ENCODE measurements at regions not wholly inside any gene's neighbourhood (a gene's known extent, or its start where the extent isn't known, plus 50 kb on each side); places are given as distances from the start of the nearest gene placed in this dataset.
"Not testable (repeated sequence)": the region's sequence is repeated elsewhere in the genome, so short reads cannot be mapped to it uniquely, and the experiment has no call there.

DNA sequence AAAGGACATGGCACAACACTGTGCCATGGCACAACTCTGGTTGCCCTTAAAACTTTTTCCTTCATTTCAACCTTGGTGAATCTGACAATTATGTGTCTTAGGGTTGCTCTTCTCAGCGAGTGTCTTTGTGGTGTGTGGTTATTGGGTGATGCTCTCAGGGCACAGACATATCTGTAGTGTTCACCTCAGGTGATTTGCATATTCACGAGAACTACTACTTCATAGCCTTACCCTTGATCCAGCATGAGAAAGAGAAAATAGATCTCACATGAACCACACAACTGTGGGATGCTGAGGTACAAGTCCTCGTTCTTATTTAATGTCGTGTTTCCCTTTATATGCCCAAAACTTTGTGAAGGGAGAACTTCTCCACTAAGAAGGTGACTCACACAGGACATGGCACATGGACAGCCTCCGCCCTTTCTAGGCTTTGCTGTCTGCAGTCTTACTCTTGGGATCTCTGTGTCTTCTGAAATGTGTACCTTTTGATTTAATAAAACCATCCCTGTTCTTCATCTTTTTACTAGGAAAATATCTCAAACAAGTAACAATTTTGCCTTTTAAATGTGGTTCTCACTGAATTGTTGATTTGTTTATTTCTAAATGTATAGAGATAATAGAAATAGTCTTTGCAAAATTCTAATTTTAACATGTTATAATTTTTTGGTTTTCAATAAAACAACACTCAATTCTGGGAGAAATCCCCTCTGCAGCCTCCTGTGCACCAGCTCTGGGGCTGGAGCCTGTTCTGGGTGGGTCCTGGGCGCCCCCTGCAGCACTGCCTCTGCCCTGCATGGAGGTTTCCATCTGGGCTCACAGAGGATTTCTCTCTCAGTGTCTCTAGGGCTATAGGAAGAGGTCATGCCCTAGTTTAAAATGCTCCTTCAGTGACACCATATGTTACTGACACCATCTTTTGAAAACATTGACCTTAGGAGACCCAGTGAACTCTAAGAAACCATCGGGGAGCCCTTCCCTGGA, 651.2 kb downstream of the TMEM121 start:
- POLR2A ChIA-PET (ENCODE audit: partially characterized antibody); H3K4me3 ChIP-seq (ENCODE audit: extremely low read depth in 1 of 4, insufficient read depth in 2 of 4, low read depth in 3 of 4, low read length in 4 of 4); H2AFZ ChIP-seq (ENCODE audit: low read length); H3K79me1 ChIP-seq (ENCODE audit: low read depth, low read length); H3K79me2 ChIP-seq (ENCODE audit: control insufficient read depth in 1 of 2, insufficient read depth in 2 of 2, low read length in 2 of 2); H2BK20ac ChIP-seq (ENCODE audit: low read length); H3K36me3 ChIP-seq (ENCODE audit: control insufficient read depth in 2 of 4, insufficient read depth in 4 of 4, low read length in 3 of 4); H3K4me2 ChIP-seq (ENCODE audit: insufficient read depth in 1 of 2, low read depth in 2 of 2, low read length in 2 of 2); H2AK5ac ChIP-seq (ENCODE audit: low read depth, low read length); CTCF ChIA-PET (ENCODE audit: partially characterized antibody); H3K27ac ChIP-seq (ENCODE audit: low read depth, low read length); H3K23ac ChIP-seq (ENCODE audit: insufficient read length); FAIRE-seq; H3K9ac ChIP-seq (replicated peaks in 1 of 4; ENCODE audit: extremely low read depth in 1 of 4, low read depth in 3 of 4, low read length in 3 of 4); H2BK5ac ChIP-seq (ENCODE audit: low read depth, low read length); DNase-seq (ENCODE audit: low read depth in 1 of 2, low spot score in 2 of 2); H4K20me1 ChIP-seq (replicated peaks in 1 of 2; ENCODE audit: control insufficient read depth in 1 of 2, insufficient read depth in 2 of 2, low read length in 2 of 2); H3K56ac ChIP-seq (replicated peaks; ENCODE audit: insufficient read length, low read depth, low read length); H3K27me3 ChIP-seq (replicated peaks in 1 of 4; ENCODE audit: control insufficient read depth in 3 of 4, extremely low read depth in 1 of 4, insufficient read depth in 3 of 4, low read length in 3 of 4); H2BK120ac ChIP-seq (replicated peaks; ENCODE audit: low read depth, low read length); H3K4me1 ChIP-seq (replicated peaks in 1 of 4; ENCODE audit: control insufficient read depth in 3 of 4, insufficient read depth in 4 of 4, low read length in 3 of 4); H3K14ac ChIP-seq (ENCODE audit: insufficient read length); H2BK15ac ChIP-seq (ENCODE audit: low read length); H3K23me2 ChIP-seq (ENCODE audit: low read depth, low read length); H4K91ac ChIP-seq (replicated peaks; ENCODE audit: insufficient read length, low read length); H3K4ac ChIP-seq (replicated peaks; ENCODE audit: insufficient read length, low read depth, low read length); H4K8ac ChIP-seq (ENCODE audit: extremely low read depth, insufficient read depth, low read length); H3K18ac ChIP-seq (ENCODE audit: extremely low read depth, low read length); H2BK12ac ChIP-seq (ENCODE audit: low read depth, low read length); H4K5ac ChIP-seq (ENCODE audit: insufficient read length, low read depth, low read length): not testable (repeated sequence)
- WGBS, 2 experiments (ENCODE audit: extremely low coverage in 1 of 2, insufficient coverage in 1 of 2, insufficient read length in 1 of 2, insufficient replicate concordance in 2 of 2, low coverage in 1 of 2, low lambda C conversion rate in 2 of 2, missing lambda C conversion rate in 1 of 2): 53% methylated on average over 7 of the region's 7 CpGs; no CpG with 5 or more reads in 1 of the 2 experiments
- peaks cover 46 to 65% of the 10 kb centered on the region in 2 experiments for H3K9me3 ChIP-seq (ENCODE audit: insufficient read depth in 2 of 2, low read depth in 1 of 2, low read length in 1 of 2)

Measured in H1 (cell line).